ENCODE measurements at regions not wholly inside any gene's neighbourhood (a gene's known extent, or its start where the extent isn't known, plus 50 kb on each side); places are given as distances from the start of the nearest gene placed in this dataset.

- no peaks in the 10 kb centered on the region for H3K9me3 ChIP-seq (ENCODE audit: insufficient read depth in 2 of 2, low read depth in 1 of 2, low read length in 1 of 2)
- H3K27me3 ChIP-seq (replicated peaks in 1 of 4; ENCODE audit: control insufficient read depth in 3 of 4, extremely low read depth in 1 of 4, insufficient read depth in 3 of 4, low read length in 3 of 4): 0 out of 7 replicates have a peak, but pooled peaks cover 0 to 3% (median 0%) of the 10 kb centered on the region in 4 experiments
- no peak overlapping the region for H2BK5ac ChIP-seq (ENCODE audit: low read depth, low read length)
- H4K91ac ChIP-seq (replicated peaks; ENCODE audit: insufficient read length, low read length): no peak overlapping the region
- no peak overlapping the region for H2BK15ac ChIP-seq (ENCODE audit: low read length)
- H3K9ac ChIP-seq (replicated peaks in 1 of 4; ENCODE audit: extremely low read depth in 1 of 4, low read depth in 3 of 4, low read length in 3 of 4): no peak overlapping the region
- FAIRE-seq: no peak
- H3K4ac ChIP-seq (replicated peaks; ENCODE audit: insufficient read length, low read depth, low read length): no peak overlapping the region
- DNase-seq (ENCODE audit: low read depth in 1 of 2, low spot score in 2 of 2): peak in 1 of 2 experiments; percentile 32
- no peak overlapping the region for H4K5ac ChIP-seq (ENCODE audit: insufficient read length, low read depth, low read length)
- POLR2A ChIA-PET (ENCODE audit: partially characterized antibody): no interaction called here
- H4K20me1 ChIP-seq (replicated peaks in 1 of 2; ENCODE audit: control insufficient read depth in 1 of 2, insufficient read depth in 2 of 2, low read length in 2 of 2): no peaks in the 10 kb centered on the region
- WGBS, 2 experiments (ENCODE audit: extremely low coverage in 1 of 2, insufficient coverage in 1 of 2, insufficient read length in 1 of 2, insufficient replicate concordance in 2 of 2, low coverage in 1 of 2, low lambda C conversion rate in 2 of 2, missing lambda C conversion rate in 1 of 2): 86% methylated on average over 20 of the region's 22 CpGs; no CpG with 5 or more reads in 1 of the 2 experiments
- no peak overlapping the region for H3K23ac ChIP-seq (ENCODE audit: insufficient read length)
- no peak overlapping the region for H3K4me3 ChIP-seq (ENCODE audit: extremely low read depth in 1 of 4, insufficient read depth in 2 of 4, low read depth in 3 of 4, low read length in 4 of 4)
- H3K4me1 ChIP-seq (replicated peaks in 1 of 4; ENCODE audit: control insufficient read depth in 3 of 4, insufficient read depth in 4 of 4, low read length in 3 of 4): no peaks in the 10 kb centered on the region; a peak in 1 of 7 replicates
- H3K56ac ChIP-seq (replicated peaks; ENCODE audit: insufficient read length, low read depth, low read length): no peak overlapping the region
- no peak overlapping the region for H2AFZ ChIP-seq (ENCODE audit: low read length)
- CTCF ChIA-PET (ENCODE audit: partially characterized antibody): interaction anchor here (1.2 to 1.4 kb wide), 2 partner anchors 10 to 272 kb away, joined by 3 read pairs; no protein-coding TSS in a partner anchor
- no peak overlapping the region for H3K4me2 ChIP-seq (ENCODE audit: insufficient read depth in 1 of 2, low read depth in 2 of 2, low read length in 2 of 2)
- H2BK20ac ChIP-seq (ENCODE audit: low read length): no peak overlapping the region
- no peaks in the 10 kb centered on the region for H3K36me3 ChIP-seq (ENCODE audit: control insufficient read depth in 2 of 4, insufficient read depth in 4 of 4, low read length in 3 of 4)
- H3K79me2 ChIP-seq (ENCODE audit: control insufficient read depth in 1 of 2, insufficient read depth in 2 of 2, low read length in 2 of 2): no peaks in the 10 kb centered on the region
- no peak overlapping the region for H2AK5ac ChIP-seq (ENCODE audit: low read depth, low read length)
- H2BK120ac ChIP-seq (replicated peaks; ENCODE audit: low read depth, low read length): no peak overlapping the region
- H3K79me1 ChIP-seq (ENCODE audit: low read depth, low read length): no peaks in the 10 kb centered on the region
- no peak overlapping the region for H3K18ac ChIP-seq (ENCODE audit: extremely low read depth, low read length)
- no peak overlapping the region for H4K8ac ChIP-seq (ENCODE audit: extremely low read depth, insufficient read depth, low read length)
- no peaks in the 10 kb centered on the region for H3K23me2 ChIP-seq (ENCODE audit: low read depth, low read length)
- no peak overlapping the region for H2BK12ac ChIP-seq (ENCODE audit: low read depth, low read length)
- no peak overlapping the region for H3K27ac ChIP-seq (ENCODE audit: low read depth, low read length)
- no peak overlapping the region for H3K14ac ChIP-seq (ENCODE audit: insufficient read length)
- TF ChIP-seq NRF1 (IDR thresholded peaks at IDR 0.05; ENCODE audit: low read depth, low read length): no peak
- TF ChIP-seq HDAC6 (IDR thresholded peaks at IDR 0.05; ENCODE audit: low read depth, low read length): no peak
- no peak for TF ChIP-seq SP2 (IDR thresholded peaks at IDR 0.05; ENCODE audit: low read length)
- no peak for TF ChIP-seq SRF (IDR thresholded peaks at IDR 0.05; ENCODE audit: low read depth, low read length)
- no peak for TF ChIP-seq TAF7 (optimal IDR thresholded peaks at IDR 0.05; ENCODE audit: borderline replicate concordance, low read depth, low read length)
- TF ChIP-seq EGR1 (IDR thresholded peaks at IDR 0.05; ENCODE audit: borderline replicate concordance, low read depth, low read length): no peak
- no peak for TF ChIP-seq KDM1A (IDR thresholded peaks at IDR 0.05; ENCODE audit: borderline replicate concordance, low read length)
- TF ChIP-seq GABPA (IDR thresholded peaks at IDR 0.05; ENCODE audit: borderline replicate concordance, insufficient read depth, low read length): no peak
- no peak for TF ChIP-seq TAF1 (IDR thresholded peaks at IDR 0.05; ENCODE audit: low read depth, low read length)
- TF ChIP-seq RXRA (IDR thresholded peaks at IDR 0.05; ENCODE audit: insufficient read depth, low read depth, low read length): no peak
Observed at GRCh38 chr5:2009986-2010914, 127.5 kb upstream of the IRX4 start.

All from H1 (cell line).